NOMO-1 treated with DMSO at 0.1 percent for 48 hours (cell line): ENCODE measurements at regions not wholly inside any gene's neighbourhood (a gene's known extent, or its start where the extent isn't known, plus 50 kb on each side); places are given as distances from the start of the nearest gene placed in this dataset.

Experiments used
- DNase-seq: peaks from one replicate; lab custom pipeline; 2025; ENCODE audit not compliant: unreplicated experiment; lab: John Stamatoyannopoulos, UW

GRCh38 chr2:100759901-100760300 lies 60.0 kb upstream of the NPAS2 start:
- no peak for DNase-seq

DNA sequence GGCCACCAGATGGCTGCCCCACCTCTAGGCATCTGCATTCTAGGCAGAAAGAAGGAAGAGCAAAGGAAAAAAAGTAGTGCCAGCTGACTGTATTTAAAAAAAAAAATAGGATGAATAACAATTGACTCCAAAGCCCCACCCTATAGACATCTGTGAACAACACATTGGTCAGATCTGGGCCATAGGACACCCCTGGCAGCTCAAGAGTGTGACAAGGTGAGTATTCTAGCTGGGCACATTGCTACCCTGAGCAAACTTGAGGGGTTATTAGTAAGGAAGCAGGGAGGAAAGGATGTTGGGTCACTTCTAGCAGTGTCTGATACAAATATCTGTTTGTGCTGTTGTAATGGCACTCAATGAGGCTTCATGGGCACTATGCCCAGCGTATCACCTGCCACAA lies 58.6 kb upstream of the NPAS2 start:
- DNase-seq: no peak

DNA sequence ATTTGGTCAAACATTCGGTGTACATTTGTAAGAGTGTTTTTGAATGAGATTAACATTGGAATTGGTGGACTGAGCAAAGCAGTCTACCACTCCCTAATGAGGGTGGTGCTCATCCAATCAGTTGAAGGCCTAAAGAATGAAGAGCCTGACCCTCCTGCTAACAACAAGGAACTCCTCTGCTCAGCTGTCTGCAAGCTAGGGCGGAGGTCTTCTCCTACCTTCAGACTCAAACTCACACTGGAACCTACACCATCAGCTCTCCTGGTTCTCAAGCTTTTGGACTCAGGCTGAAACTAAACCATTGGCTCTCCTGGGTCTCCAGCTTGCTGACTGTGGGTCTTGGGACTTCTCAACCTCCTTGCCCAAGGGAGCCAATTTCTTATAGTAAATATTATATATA lies 55.5 kb upstream of the NPAS2 start:
- DNase-seq: no peak

- no peak for DNase-seq
These were observed 54.5 kb upstream of the NPAS2 start for GRCh38 chr2:100765481-100765880.

GRCh38 chr2:100766256-100766655 lies 53.7 kb upstream of the NPAS2 start:
- no peak for DNase-seq

- DNase-seq: no peak
These were observed 53.1 kb upstream of the NPAS2 start for GRCh38 chr2:100766806-100767205.

DNA sequence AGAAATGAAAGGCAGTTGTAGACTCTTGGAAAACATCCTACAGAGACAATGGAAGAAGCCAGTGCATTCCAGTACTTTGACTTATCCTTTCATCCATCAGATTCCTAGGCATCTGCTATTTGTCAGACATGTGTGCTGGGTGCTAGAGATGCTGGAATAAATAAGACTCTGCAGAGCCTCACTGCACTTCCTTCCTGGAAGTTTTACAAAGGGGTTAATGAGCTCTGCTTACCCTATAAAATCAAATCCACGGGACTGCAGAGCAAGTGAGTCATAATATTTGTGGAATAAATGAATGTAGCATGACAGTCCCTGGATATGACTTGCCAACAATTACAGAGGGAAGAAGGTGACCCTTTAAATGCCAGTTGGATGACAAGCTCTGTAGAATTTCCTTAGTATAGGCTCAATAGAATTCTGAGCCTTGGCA lies 52.7 kb upstream of the NPAS2 start:
- no peak for DNase-seq

- DNase-seq: no peak
These were observed 51.8 kb upstream of the NPAS2 start for GRCh38 chr2:100767810-100768806.
